OCI-LY3 (cell line): ENCODE measurements at regions not wholly inside any gene's neighbourhood (a gene's known extent, or its start where the extent isn't known, plus 50 kb on each side); places are given as distances from the start of the nearest gene placed in this dataset.

ENCODE experiments used
- H2AFZ ChIP-seq: fragments of 200-600, 300-600 bp; shearing (Covaris generic); 2 replicates; pipeline ENCODE4 v1.6.0; 2014; ENCODE audit warnings: antibody characterized with exemption, low read depth, low read length
- H3K27ac ChIP-seq: fragments of 200-600, 300-600 bp; sonication (generic); 2 replicates; pipeline ENCODE4 v1.5.1; 2014; ENCODE audit warnings: mild to moderate bottlenecking, low read length, moderate library complexity, mixed read lengths
- H3K27me3 ChIP-seq: fragments of 200-600, 300-600 bp; sonication (generic); 2 replicates; pipeline ENCODE4 v1.6.1; 2014; ENCODE audit warnings: low read depth, low read length, mixed read lengths
- H3K36me3 ChIP-seq: fragments of 200-600, 300-600 bp; sonication (generic); replicated peaks from 2 replicates; pipeline ENCODE3; 2014; ENCODE audit warnings: low read depth, low read length, mixed read lengths
- H3K4me1 ChIP-seq: fragments of 300-600, 200-600 bp; sonication (generic); 2 replicates; pipeline ENCODE4 v1.6.1; 2014; ENCODE audit warnings: low read length, mixed read lengths
- H3K4me2 ChIP-seq: fragments of 200-600, 300-600 bp; sonication (generic); 2 replicates; pipeline ENCODE4 v1.6.1; 2014; ENCODE audit warnings: low read length, mixed read lengths
- H3K4me3 ChIP-seq: fragments of 300-600, 200-600 bp; sonication (generic); 2 replicates; pipeline ENCODE4 v1.5.1; 2014; ENCODE audit warnings: antibody characterized with exemption, mild to moderate bottlenecking, low read length, moderate library complexity
- H3K79me2 ChIP-seq: fragments of 300-600, 200-600 bp; shearing (Covaris generic); 2 replicates; pipeline ENCODE4 v1.6.1; 2014; ENCODE audit warnings: mild to moderate bottlenecking, low read length, mixed read lengths
- H3K9ac ChIP-seq: fragments of 300-600, 200-600 bp; shearing (Covaris generic); 2 replicates; pipeline ENCODE4 v1.6.0; 2014; ENCODE audit warnings: mild to moderate bottlenecking, low read length, moderate library complexity
- H3K9me3 ChIP-seq: fragments of 200-600, 300-600 bp; shearing (Covaris generic); 2 replicates; pipeline ENCODE4 v1.6.1; 2014; ENCODE audit warnings: low read length, mixed read lengths; ENCODE audit not compliant: insufficient read depth
- H4K20me1 ChIP-seq: fragments of 200-600, 300-600 bp; sonication (generic); 2 replicates; pipeline ENCODE4 v1.6.1; 2016; ENCODE audit warnings: low read length, mixed read lengths; ENCODE audit not compliant: insufficient read depth
- CTCF ChIP-seq: fragments of 200-600, 300-600 bp; sonication (generic); IDR thresholded peaks from 2 replicates; pipeline ENCODE4 v1.5.1; 2014; ENCODE audit warnings: antibody characterized with exemption, low read length, low read depth
- EZH2phosphoT487 ChIP-seq: fragments of 200-600 bp; shearing (Covaris generic); IDR thresholded peaks from 2 replicates; pipeline ENCODE4 v1.6.1; 2018; ENCODE audit warnings: antibody characterized with exemption, mixed run types, low read depth

DNA sequence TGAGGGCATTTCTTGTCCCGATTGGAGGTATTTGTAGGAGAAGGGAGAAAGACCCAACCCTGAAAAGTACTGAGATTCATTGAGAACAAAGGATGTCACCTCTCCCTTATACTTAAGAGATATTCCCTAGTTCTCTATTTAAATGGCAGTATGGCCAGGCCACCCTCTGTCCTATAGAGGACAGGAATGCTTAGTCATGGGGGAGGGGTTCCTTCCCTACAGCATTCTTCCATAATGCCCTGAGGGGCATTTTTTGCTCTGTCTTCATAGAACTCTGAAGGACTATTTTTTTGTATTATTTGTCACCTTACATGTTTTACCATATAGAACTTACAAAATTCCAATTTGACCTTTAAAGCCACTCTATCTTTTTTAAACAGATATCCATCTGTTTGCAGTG lies 176.3 kb downstream of the TMEM161B start:
- Histone ChIP-seq H2AFZ (no peak overlapping the region), H3K9me3 (no peaks in the 10 kb centered on the region), H3K9ac (no peak overlapping the region), H3K4me1 (peaks cover 16% of the 10 kb centered on the region), H3K79me2 (no peaks in the 10 kb centered on the region), H3K27me3 (no peaks in the 10 kb centered on the region), H3K36me3 (no peaks in the 10 kb centered on the region), H3K27ac (no peak overlapping the region), H3K4me3 (no peak overlapping the region), H3K4me2 (no peak overlapping the region), H4K20me1 (no peaks in the 10 kb centered on the region)
- TF ChIP-seq EZH2phosphoT487 (no peak), CTCF (no peak)

DNA sequence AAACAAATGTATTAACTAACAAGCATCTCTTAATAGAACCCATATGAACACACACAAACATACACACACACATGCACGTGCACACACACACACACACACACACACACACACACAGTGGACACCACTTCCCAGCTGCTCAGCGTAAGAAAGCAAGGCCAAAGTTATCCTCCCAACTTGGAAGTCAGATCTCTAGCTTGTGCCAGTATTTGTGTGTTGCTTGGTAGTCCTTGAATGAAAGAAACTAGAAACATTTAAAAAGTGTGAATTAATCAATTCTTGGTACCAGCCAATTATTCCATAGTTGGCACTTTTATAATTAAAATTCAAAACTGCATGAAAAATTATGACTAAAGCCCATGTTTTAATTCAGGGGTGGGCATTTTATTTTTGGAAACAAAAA lies 178.1 kb downstream of the TMEM161B start:
- no peak overlapping the region for H2AFZ ChIP-seq
- peaks cover 16% of the 10 kb centered on the region for H3K4me1 ChIP-seq
- H3K4me2 ChIP-seq: no peak overlapping the region
- H3K9me3 ChIP-seq: no peaks in the 10 kb centered on the region
- no peak overlapping the region for H3K9ac ChIP-seq
- no peaks in the 10 kb centered on the region for H3K36me3 ChIP-seq
- no peaks in the 10 kb centered on the region for H4K20me1 ChIP-seq
- H3K27ac ChIP-seq: no peak overlapping the region
- H3K4me3 ChIP-seq: no peak overlapping the region
- H3K79me2 ChIP-seq: no peaks in the 10 kb centered on the region
- H3K27me3 ChIP-seq: no peaks in the 10 kb centered on the region
- TF ChIP-seq EZH2phosphoT487: no peak
- TF ChIP-seq CTCF: no peak

- H3K9me3 ChIP-seq: no peaks in the 10 kb centered on the region
- H3K36me3 ChIP-seq: no peaks in the 10 kb centered on the region
- no peaks in the 10 kb centered on the region for H4K20me1 ChIP-seq
- no peak for TF ChIP-seq CTCF
- TF ChIP-seq EZH2phosphoT487: no peak
- H3K27me3 ChIP-seq: no peaks in the 10 kb centered on the region
- no peak overlapping the region for H3K4me3 ChIP-seq
- no peak overlapping the region for H2AFZ ChIP-seq
- H3K4me2 ChIP-seq: no peak overlapping the region
- H3K79me2 ChIP-seq: no peaks in the 10 kb centered on the region
- H3K4me1 ChIP-seq: peaks cover 16% of the 10 kb centered on the region
- no peak overlapping the region for H3K9ac ChIP-seq
- H3K27ac ChIP-seq: no peak overlapping the region
Measured at GRCh38 chr5:88089719-88090390, 178.8 kb downstream of the TMEM161B start.

- H3K36me3 ChIP-seq: no peaks in the 10 kb centered on the region
- TF ChIP-seq EZH2phosphoT487 (no peak), CTCF (no peak)
Measured at GRCh38 chr5:88085462-88085861, 183.2 kb downstream of the TMEM161B start.

More at GRCh38 chr5:88085462-88085861, 183.2 kb downstream of the TMEM161B start:
- H3K4me1 ChIP-seq: no peaks in the 10 kb centered on the region
- H3K9me3 ChIP-seq: no peaks in the 10 kb centered on the region
- no peak overlapping the region for H3K9ac ChIP-seq
- no peak overlapping the region for H3K4me2 ChIP-seq
- H3K27ac ChIP-seq: no peak overlapping the region
- no peaks in the 10 kb centered on the region for H3K79me2 ChIP-seq
- no peak overlapping the region for H2AFZ ChIP-seq
- no peaks in the 10 kb centered on the region for H3K27me3 ChIP-seq
- H3K4me3 ChIP-seq: no peak overlapping the region
- H4K20me1 ChIP-seq: no peaks in the 10 kb centered on the region
